Endodermal cell (in vitro differentiated cells): ENCODE measurements at regions not wholly inside any gene's neighbourhood (a gene's known extent, or its start where the extent isn't known, plus 50 kb on each side); places are given as distances from the start of the nearest gene placed in this dataset.

Experiments
- DNase-seq: peaks from one replicate; pipeline ENCODE4 v3.0.0-alpha.2; 2017
- H3K27ac ChIP-seq: 2 replicates; pipeline ENCODE4 v1.5.1; 2013; ENCODE audit warnings: mild to moderate bottlenecking, low read depth, low read length, moderate library complexity
- H3K27me3 ChIP-seq: 2 replicates; pipeline ENCODE4 v1.6.1; 2013; ENCODE audit warnings: mild to moderate bottlenecking, low read length, moderate library complexity; ENCODE audit not compliant: insufficient read depth, control insufficient read depth, poor library complexity, severe bottlenecking
- H3K36me3 ChIP-seq: 2 replicates; pipeline ENCODE4 v1.7.0; 2013; ENCODE audit warnings: mild to moderate bottlenecking, low read length, moderate library complexity; ENCODE audit not compliant: control insufficient read depth, insufficient read depth
- H3K4me1 ChIP-seq: one replicate; pipeline ENCODE4 v1.7.0; 2013; ENCODE audit warnings: low read length; ENCODE audit not compliant: control insufficient read depth, insufficient read depth
- H3K4me3 ChIP-seq: 2 replicates; pipeline ENCODE4 v1.5.1; 2013; ENCODE audit warnings: mild to moderate bottlenecking, low read length, moderate library complexity
- H3K9ac ChIP-seq: 2 replicates; pipeline ENCODE4 v1.6.1; 2013; ENCODE audit warnings: mild to moderate bottlenecking, low read length, moderate library complexity; ENCODE audit not compliant: poor library complexity, severe bottlenecking; ENCODE audit errors: extremely low read depth
- H3K9me3 ChIP-seq: 2 replicates; pipeline ENCODE4 v1.6.1; 2013; ENCODE audit warnings: mild to moderate bottlenecking, low read length, moderate library complexity; ENCODE audit not compliant: control insufficient read depth
- H3K27ac Mint-ChIP-seq: 2 replicates; pipeline ENCODE4 v1.8.0; 2020; ENCODE audit warnings: mixed read lengths
- H3K27me3 Mint-ChIP-seq: 2 replicates; pipeline ENCODE4 v1.8.0; 2021; ENCODE audit warnings: mild to moderate bottlenecking, mixed read lengths; ENCODE audit not compliant: insufficient read depth
- H3K36me3 Mint-ChIP-seq: 2 replicates; pipeline ENCODE4 v1.8.0; 2020; ENCODE audit warnings: low read depth, mixed read lengths
- H3K4me1 Mint-ChIP-seq: 2 replicates; pipeline ENCODE4 v1.8.0; 2020; ENCODE audit warnings: mixed read lengths
- H3K4me3 Mint-ChIP-seq: 2 replicates; pipeline ENCODE4 v1.8.0; 2020; ENCODE audit warnings: mild to moderate bottlenecking, moderate library complexity, mixed read lengths
- H3K9me3 Mint-ChIP-seq: 2 replicates; pipeline ENCODE4 v1.8.0; 2020; ENCODE audit warnings: mild to moderate bottlenecking, mixed read lengths
- CTCF ChIP-seq: fragments of 200-600 bp; sonication (generic); conservative IDR thresholded peaks from 2 replicates; pipeline ENCODE4 v1.5.0; 2021; ENCODE audit warnings: antibody characterized with exemption, mild to moderate bottlenecking
- WGBS, 2 experiments: methylation state at CpG; one replicate each; pipeline versions ENCODE4 v1.1.5 to v1.1.7; 2013; ENCODE audit warnings: missing lambda C conversion rate in 2 of 2, mixed read lengths in 1 of 2; ENCODE audit not compliant: insufficient coverage in 1 of 2, insufficient read length in 1 of 2; 5-methylcytosine and 5-hydroxymethylcytosine counted together

GRCh38 chr6:23523771-23524170 lies 602.2 kb upstream of the NRSN1 start:
- Histone ChIP-seq H3K27me3 (no peaks in the 10 kb centered on the region), H3K27ac (no peak overlapping the region), H3K4me1 (no peaks in the 10 kb centered on the region), H3K4me3 (no peak overlapping the region), H3K9ac (no peak overlapping the region), H3K9me3 (no peaks in the 10 kb centered on the region), H3K36me3 (no peaks in the 10 kb centered on the region)
- Mint-ChIP-seq H3K36me3 (no peaks in the 10 kb centered on the region), H3K9me3 (no peaks in the 10 kb centered on the region), H3K27ac (no peak overlapping the region), H3K27me3 (no peaks in the 10 kb centered on the region), H3K4me3 (no peak overlapping the region), H3K4me1 (no peaks in the 10 kb centered on the region)
- WGBS, 2 experiments, result 97 to 100% methylated on average over 1 to 2 of the region's 2 CpGs
- no peak for DNase-seq
- TF ChIP-seq CTCF, result no peak

DNA sequence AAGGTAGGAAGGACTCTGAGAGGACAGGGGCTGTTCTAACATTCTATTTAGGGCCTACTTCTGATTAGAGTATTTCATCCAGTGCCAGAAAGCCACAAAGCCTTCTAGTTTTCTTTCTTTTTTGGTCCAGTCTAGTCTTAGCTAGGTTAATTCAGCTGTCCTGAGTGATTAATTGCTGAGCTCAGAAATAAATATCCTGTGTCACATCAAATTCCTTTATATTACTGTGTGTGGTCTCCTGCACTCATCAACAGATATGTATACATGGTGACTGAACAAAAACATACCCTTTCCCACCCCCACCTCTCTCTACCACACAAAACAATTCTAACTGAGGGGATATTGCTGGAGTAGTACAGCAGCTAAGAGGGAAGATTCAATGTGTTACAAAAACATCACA lies 601.5 kb upstream of the NRSN1 start:
- Histone ChIP-seq H3K27me3 (no peaks in the 10 kb centered on the region), H3K4me3 (no peak overlapping the region), H3K36me3 (no peaks in the 10 kb centered on the region), H3K9ac (no peak overlapping the region), H3K9me3 (no peaks in the 10 kb centered on the region), H3K27ac (no peak overlapping the region), H3K4me1 (no peaks in the 10 kb centered on the region)
- Mint-ChIP-seq H3K4me1 (no peaks in the 10 kb centered on the region), H3K36me3 (no peaks in the 10 kb centered on the region), H3K27me3 (no peaks in the 10 kb centered on the region), H3K27ac (no peak overlapping the region), H3K4me3 (no peak overlapping the region), H3K9me3 (no peaks in the 10 kb centered on the region)
- DNase-seq, result no peak
- no peak for TF ChIP-seq CTCF

- H3K27ac Mint-ChIP-seq, result no peak overlapping the region
- Histone ChIP-seq H3K27me3 (no peaks in the 10 kb centered on the region), H3K27ac (no peak overlapping the region), H3K9me3 (no peaks in the 10 kb centered on the region), H3K36me3 (no peaks in the 10 kb centered on the region), H3K4me1 (no peaks in the 10 kb centered on the region), H3K9ac (no peak overlapping the region), H3K4me3 (no peak overlapping the region)
- TF ChIP-seq CTCF, result no peak
- 86 to 94% methylated on average over 4 to 5 of the region's 5 CpGs for WGBS, 2 experiments
- no peaks in the 10 kb centered on the region for H3K27me3 Mint-ChIP-seq
- H3K4me1 Mint-ChIP-seq, result no peaks in the 10 kb centered on the region
- H3K36me3 Mint-ChIP-seq, result no peaks in the 10 kb centered on the region
- no peak for DNase-seq
- H3K9me3 Mint-ChIP-seq, result no peaks in the 10 kb centered on the region
- H3K4me3 Mint-ChIP-seq, result no peak overlapping the region
Measured at GRCh38 chr6:23526526-23526925, 599.5 kb upstream of the NRSN1 start.
